SK-N-SH treated with all-trans-retinoic acid at 6 μM for 48 hours (cell line): ENCODE measurements at regions not wholly inside any gene's neighbourhood (a gene's known extent, or its start where the extent isn't known, plus 50 kb on each side); places are given as distances from the start of the nearest gene placed in this dataset.

Experiments used
- ATAC-seq: fragments of 200-7000 bp; cut with Tn5 transposase; 3 replicates; pipeline ENCODE4 v1.9.1; 2020; ENCODE audit warnings: mild to moderate bottlenecking, moderate library complexity
- ARNTL ChIP-seq: fragments of 450-650 bp; formaldehyde crosslinking; IDR thresholded peaks from 2 replicates; pipeline ENCODE4 v1.5.0; 2020; ENCODE audit warnings: low read depth, mild to moderate bottlenecking, moderate library complexity, borderline replicate concordance
- BACH2 ChIP-seq: fragments of 250-450 bp; sonication (Bioruptor Pico); IDR thresholded peaks from 2 replicates; pipeline ENCODE4 v1.9.0; 2021; ENCODE audit warnings: mild to moderate bottlenecking, borderline replicate concordance
- CSDC2 ChIP-seq: fragments of 250-450 bp; sonication (Bioruptor Pico); IDR thresholded peaks from 2 replicates; pipeline ENCODE4 v1.5.0; 2020; ENCODE audit warnings: mild to moderate bottlenecking, moderate library complexity
- ESRRG ChIP-seq: fragments of 250-450 bp; sonication (Bioruptor Pico); IDR thresholded peaks from 2 replicates; pipeline ENCODE4 v1.6.1; 2021; ENCODE audit warnings: mild to moderate bottlenecking
- GLIS3 ChIP-seq: fragments of 250-450 bp; sonication (Bioruptor Pico); IDR thresholded peaks from 2 replicates; pipeline ENCODE4 v1.5.0; 2020; ENCODE audit warnings: mild to moderate bottlenecking, moderate library complexity
- ISL1 ChIP-seq: fragments of 250-450 bp; sonication (Bioruptor Pico); IDR thresholded peaks from 2 replicates; pipeline ENCODE4 v2.1.2; 2022; ENCODE audit warnings: mild to moderate bottlenecking, moderate library complexity
- OSR1 ChIP-seq: fragments of 250-450 bp; sonication (Bioruptor Pico); IDR thresholded peaks from 2 replicates; pipeline ENCODE4 v1.8.0; 2022; ENCODE audit warnings: moderate library complexity, mild to moderate bottlenecking, inconsistent platforms
- PPARA ChIP-seq: fragments of 250-450 bp; sonication (Bioruptor Pico); IDR thresholded peaks from 2 replicates; pipeline ENCODE4 v1.5.0; 2020; ENCODE audit warnings: mild to moderate bottlenecking, borderline replicate concordance
- RARB ChIP-seq: fragments of 250-450 bp; sonication (Bioruptor Pico); IDR thresholded peaks from 2 replicates; pipeline ENCODE4 v1.8.0; 2021; ENCODE audit warnings: mild to moderate bottlenecking, moderate library complexity
- SNAI2 ChIP-seq: fragments of 250-450 bp; sonication (Bioruptor Pico); IDR thresholded peaks from 2 replicates; pipeline ENCODE4 v1.5.0; 2020; ENCODE audit warnings: mild to moderate bottlenecking, moderate library complexity
- TCF4 ChIP-seq: fragments of 250-450 bp; sonication (Bioruptor Pico); IDR thresholded peaks from 2 replicates; pipeline ENCODE4 v1.8.0; 2021; ENCODE audit warnings: mild to moderate bottlenecking, moderate library complexity, borderline replicate concordance
- TOX ChIP-seq: fragments of 250-450 bp; sonication (Bioruptor Pico); IDR thresholded peaks from 2 replicates; pipeline ENCODE4 v1.8.0; 2021; ENCODE audit warnings: mild to moderate bottlenecking, moderate library complexity, borderline replicate concordance
- ZC3H10 ChIP-seq: fragments of 250-450 bp; sonication (Bioruptor Pico); IDR thresholded peaks from 2 replicates; pipeline ENCODE4 v1.5.1; 2021; ENCODE audit warnings: mild to moderate bottlenecking, moderate library complexity
- ZFP3 ChIP-seq: fragments of 250-450 bp; sonication (Bioruptor Pico); IDR thresholded peaks from 2 replicates; pipeline ENCODE4 v1.5.0; 2020; ENCODE audit warnings: mild to moderate bottlenecking, moderate library complexity
- ZFP30 ChIP-seq: fragments of 450-650 bp; formaldehyde crosslinking; IDR thresholded peaks from 2 replicates; pipeline ENCODE4 v1.5.0; 2022; ENCODE audit warnings: mild to moderate bottlenecking, moderate library complexity
- ZNF70 ChIP-seq: fragments of 450-650 bp; formaldehyde crosslinking; IDR thresholded peaks from 2 replicates; pipeline ENCODE4 v1.5.0; 2020; ENCODE audit warnings: mild to moderate bottlenecking, moderate library complexity
- ZNF8 ChIP-seq: fragments of 450-650 bp; formaldehyde crosslinking; IDR thresholded peaks from 2 replicates; pipeline ENCODE4 v1.5.0; 2020; ENCODE audit warnings: mild to moderate bottlenecking, moderate library complexity
- TF ChIP-seq, protein P1 (sequence below): fragments of 250-450 bp; sonication (Bioruptor Pico); IDR thresholded peaks from 2 replicates; pipeline ENCODE4 v1.5.1; 2020; ENCODE audit warnings: low read depth, mild to moderate bottlenecking, moderate library complexity
- TF ChIP-seq, protein P2 (sequence below): fragments of 250-450 bp; sonication (Bioruptor Pico); IDR thresholded peaks from 2 replicates; pipeline ENCODE4 v1.8.0; 2021; ENCODE audit warnings: low read depth, mild to moderate bottlenecking, moderate library complexity, borderline replicate concordance
- TF ChIP-seq, protein P3 (sequence below): fragments of 250-450 bp; sonication (Bioruptor Pico); IDR thresholded peaks from 2 replicates; pipeline ENCODE4 v1.8.0; 2020; ENCODE audit warnings: mild to moderate bottlenecking, moderate library complexity, borderline replicate concordance
- TF ChIP-seq, protein P4 (sequence below): fragments of 250-450 bp; sonication (Bioruptor Pico); IDR thresholded peaks from 2 replicates; pipeline ENCODE4 v1.5.0; 2020; ENCODE audit warnings: mild to moderate bottlenecking, moderate library complexity
- TF ChIP-seq, protein P5 (sequence below): fragments of 250-450 bp; sonication (Bioruptor Pico); IDR thresholded peaks from 2 replicates; pipeline ENCODE4 v1.5.1; 2021; ENCODE audit warnings: mild to moderate bottlenecking, moderate library complexity

DNA sequence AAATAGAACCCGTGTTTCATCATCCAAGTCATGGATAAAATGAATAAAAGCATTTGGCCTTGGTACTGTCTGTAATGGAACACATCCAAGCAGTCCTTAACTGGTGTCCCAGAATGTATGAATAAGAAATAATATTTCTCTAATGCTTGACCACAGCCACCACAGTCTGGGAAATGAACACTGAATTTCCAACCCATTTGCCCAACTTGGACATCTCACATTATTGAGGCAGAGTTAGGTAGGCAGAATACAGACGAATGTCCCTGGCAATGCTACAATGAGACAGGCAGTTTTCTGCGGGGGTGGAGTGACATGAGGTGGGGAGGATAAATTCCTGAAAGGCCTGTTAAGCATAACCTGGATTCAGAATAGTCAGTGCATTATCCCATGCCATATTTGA lies 245.7 kb downstream of the ZIC1 start:
- no peak for ATAC-seq
- TF ChIP-seq ZFP3 (CRISPR knock-in tag) (no peak), ZNF8 (no peak), BACH2 (CRISPR knock-in tag) (no peak)

DNA sequence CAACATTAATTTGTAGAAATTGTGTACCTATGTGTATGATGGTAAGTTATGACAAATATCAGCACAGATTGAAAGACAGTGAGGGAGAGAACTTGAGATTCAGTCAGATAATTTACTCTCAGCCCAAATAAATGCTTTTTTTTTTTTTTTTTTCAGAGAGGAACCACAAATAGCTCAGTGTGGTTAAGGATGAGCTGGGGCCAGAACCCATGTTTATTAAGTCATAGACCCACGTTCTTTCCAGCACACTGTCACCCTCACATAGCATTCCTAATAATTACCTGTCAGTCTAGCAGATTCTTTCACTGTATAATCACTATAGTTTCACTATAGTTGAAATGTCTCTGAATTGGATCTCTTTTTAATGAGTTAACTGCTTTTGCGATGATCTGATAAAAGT lies 246.1 kb downstream of the ZIC1 start:
- no peak for ATAC-seq
- TF ChIP-seq, protein P1, sequence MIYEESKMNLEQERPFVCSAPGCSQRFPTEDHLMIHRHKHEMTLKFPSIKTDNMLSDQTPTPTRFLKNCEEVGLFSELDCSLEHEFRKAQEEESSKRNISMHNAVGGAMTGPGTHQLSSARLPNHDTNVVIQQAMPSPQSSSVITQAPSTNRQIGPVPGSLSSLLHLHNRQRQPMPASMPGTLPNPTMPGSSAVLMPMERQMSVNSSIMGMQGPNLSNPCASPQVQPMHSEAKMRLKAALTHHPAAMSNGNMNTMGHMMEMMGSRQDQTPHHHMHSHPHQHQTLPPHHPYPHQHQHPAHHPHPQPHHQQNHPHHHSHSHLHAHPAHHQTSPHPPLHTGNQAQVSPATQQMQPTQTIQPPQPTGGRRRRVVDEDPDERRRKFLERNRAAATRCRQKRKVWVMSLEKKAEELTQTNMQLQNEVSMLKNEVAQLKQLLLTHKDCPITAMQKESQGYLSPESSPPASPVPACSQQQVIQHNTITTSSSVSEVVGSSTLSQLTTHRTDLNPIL (CRISPR knock-in tag): no peak
- no peak for TF ChIP-seq ZC3H10 (CRISPR knock-in tag)
- TF ChIP-seq GLIS3 (CRISPR knock-in tag): no peak
- TF ChIP-seq CSDC2 (CRISPR knock-in tag): no peak
- no peak for TF ChIP-seq RARB (CRISPR knock-in tag)
- no peak for TF ChIP-seq TCF4 (CRISPR knock-in tag)
- TF ChIP-seq, protein P2, sequence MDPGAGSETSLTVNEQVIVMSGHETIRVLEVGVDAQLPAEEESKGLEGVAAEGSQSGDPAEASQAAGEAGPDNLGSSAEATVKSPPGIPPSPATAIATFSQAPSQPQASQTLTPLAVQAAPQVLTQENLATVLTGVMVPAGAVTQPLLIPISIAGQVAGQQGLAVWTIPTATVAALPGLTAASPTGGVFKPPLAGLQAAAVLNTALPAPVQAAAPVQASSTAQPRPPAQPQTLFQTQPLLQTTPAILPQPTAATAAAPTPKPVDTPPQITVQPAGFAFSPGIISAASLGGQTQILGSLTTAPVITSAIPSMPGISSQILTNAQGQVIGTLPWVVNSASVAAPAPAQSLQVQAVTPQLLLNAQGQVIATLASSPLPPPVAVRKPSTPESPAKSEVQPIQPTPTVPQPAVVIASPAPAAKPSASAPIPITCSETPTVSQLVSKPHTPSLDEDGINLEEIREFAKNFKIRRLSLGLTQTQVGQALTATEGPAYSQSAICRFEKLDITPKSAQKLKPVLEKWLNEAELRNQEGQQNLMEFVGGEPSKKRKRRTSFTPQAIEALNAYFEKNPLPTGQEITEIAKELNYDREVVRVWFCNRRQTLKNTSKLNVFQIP: no peak
- TF ChIP-seq BACH2 (CRISPR knock-in tag): no peak
- TF ChIP-seq, protein P3, sequence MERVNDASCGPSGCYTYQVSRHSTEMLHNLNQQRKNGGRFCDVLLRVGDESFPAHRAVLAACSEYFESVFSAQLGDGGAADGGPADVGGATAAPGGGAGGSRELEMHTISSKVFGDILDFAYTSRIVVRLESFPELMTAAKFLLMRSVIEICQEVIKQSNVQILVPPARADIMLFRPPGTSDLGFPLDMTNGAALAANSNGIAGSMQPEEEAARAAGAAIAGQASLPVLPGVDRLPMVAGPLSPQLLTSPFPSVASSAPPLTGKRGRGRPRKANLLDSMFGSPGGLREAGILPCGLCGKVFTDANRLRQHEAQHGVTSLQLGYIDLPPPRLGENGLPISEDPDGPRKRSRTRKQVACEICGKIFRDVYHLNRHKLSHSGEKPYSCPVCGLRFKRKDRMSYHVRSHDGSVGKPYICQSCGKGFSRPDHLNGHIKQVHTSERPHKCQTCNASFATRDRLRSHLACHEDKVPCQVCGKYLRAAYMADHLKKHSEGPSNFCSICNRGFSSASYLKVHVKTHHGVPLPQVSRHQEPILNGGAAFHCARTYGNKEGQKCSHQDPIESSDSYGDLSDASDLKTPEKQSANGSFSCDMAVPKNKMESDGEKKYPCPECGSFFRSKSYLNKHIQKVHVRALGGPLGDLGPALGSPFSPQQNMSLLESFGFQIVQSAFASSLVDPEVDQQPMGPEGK (CRISPR knock-in tag): no peak
- TF ChIP-seq ISL1 (CRISPR knock-in tag): no peak
- TF ChIP-seq ZNF70 (CRISPR knock-in tag): no peak
- TF ChIP-seq ESRRG (CRISPR knock-in tag): no peak
- no peak for TF ChIP-seq PPARA (CRISPR knock-in tag)
- no peak for TF ChIP-seq OSR1 (CRISPR knock-in tag)
- no peak for TF ChIP-seq SNAI2 (CRISPR knock-in tag)

DNA sequence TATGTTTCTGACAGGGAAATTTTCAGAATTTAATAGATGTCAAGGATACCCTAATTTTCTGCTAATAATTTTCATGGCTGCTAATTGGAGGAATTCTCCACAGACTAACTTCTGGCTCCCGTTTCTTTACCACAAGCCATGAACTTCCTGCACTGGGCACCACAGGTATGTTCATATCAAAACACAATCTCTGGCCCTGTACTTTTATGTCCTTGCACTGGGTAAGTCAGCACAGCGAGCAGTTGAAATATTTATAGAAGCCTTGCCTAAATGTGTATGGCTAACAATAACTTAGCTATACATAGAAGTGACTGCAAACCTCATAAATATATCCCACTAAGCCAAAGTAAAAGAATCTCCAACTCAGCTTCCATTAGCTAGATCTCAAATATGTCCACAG lies 246.9 kb downstream of the ZIC1 start:
- no peak for TF ChIP-seq ZNF70 (CRISPR knock-in tag)
- TF ChIP-seq, protein P4, sequence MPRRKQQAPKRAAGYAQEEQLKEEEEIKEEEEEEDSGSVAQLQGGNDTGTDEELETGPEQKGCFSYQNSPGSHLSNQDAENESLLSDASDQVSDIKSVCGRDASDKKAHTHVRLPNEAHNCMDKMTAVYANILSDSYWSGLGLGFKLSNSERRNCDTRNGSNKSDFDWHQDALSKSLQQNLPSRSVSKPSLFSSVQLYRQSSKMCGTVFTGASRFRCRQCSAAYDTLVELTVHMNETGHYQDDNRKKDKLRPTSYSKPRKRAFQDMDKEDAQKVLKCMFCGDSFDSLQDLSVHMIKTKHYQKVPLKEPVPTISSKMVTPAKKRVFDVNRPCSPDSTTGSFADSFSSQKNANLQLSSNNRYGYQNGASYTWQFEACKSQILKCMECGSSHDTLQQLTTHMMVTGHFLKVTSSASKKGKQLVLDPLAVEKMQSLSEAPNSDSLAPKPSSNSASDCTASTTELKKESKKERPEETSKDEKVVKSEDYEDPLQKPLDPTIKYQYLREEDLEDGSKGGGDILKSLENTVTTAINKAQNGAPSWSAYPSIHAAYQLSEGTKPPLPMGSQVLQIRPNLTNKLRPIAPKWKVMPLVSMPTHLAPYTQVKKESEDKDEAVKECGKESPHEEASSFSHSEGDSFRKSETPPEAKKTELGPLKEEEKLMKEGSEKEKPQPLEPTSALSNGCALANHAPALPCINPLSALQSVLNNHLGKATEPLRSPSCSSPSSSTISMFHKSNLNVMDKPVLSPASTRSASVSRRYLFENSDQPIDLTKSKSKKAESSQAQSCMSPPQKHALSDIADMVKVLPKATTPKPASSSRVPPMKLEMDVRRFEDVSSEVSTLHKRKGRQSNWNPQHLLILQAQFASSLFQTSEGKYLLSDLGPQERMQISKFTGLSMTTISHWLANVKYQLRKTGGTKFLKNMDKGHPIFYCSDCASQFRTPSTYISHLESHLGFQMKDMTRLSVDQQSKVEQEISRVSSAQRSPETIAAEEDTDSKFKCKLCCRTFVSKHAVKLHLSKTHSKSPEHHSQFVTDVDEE: no peak
- no peak for TF ChIP-seq TOX
- TF ChIP-seq ZFP30 (CRISPR knock-in tag): no peak
- no peak for TF ChIP-seq ZFP3 (CRISPR knock-in tag)
- TF ChIP-seq, protein P3 (CRISPR knock-in tag): no peak
- TF ChIP-seq, protein P5, sequence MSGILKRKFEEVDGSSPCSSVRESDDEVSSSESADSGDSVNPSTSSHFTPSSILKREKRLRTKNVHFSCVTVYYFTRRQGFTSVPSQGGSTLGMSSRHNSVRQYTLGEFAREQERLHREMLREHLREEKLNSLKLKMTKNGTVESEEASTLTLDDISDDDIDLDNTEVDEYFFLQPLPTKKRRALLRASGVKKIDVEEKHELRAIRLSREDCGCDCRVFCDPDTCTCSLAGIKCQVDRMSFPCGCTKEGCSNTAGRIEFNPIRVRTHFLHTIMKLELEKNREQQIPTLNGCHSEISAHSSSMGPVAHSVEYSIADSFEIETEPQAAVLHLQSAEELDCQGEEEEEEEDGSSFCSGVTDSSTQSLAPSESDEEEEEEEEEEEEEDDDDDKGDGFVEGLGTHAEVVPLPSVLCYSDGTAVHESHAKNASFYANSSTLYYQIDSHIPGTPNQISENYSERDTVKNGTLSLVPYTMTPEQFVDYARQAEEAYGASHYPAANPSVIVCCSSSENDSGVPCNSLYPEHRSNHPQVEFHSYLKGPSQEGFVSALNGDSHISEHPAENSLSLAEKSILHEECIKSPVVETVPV (CRISPR knock-in tag): no peak
- TF ChIP-seq, protein P2: no peak
- TF ChIP-seq PPARA (CRISPR knock-in tag): no peak
- no peak for TF ChIP-seq ZNF8
- no peak for TF ChIP-seq ZC3H10 (CRISPR knock-in tag)
- no peak for TF ChIP-seq RARB (CRISPR knock-in tag)
- TF ChIP-seq SNAI2 (CRISPR knock-in tag): no peak
- TF ChIP-seq GLIS3 (CRISPR knock-in tag): no peak
- no peak for TF ChIP-seq ARNTL (CRISPR knock-in tag)
- no peak for TF ChIP-seq TCF4 (CRISPR knock-in tag)
- TF ChIP-seq CSDC2 (CRISPR knock-in tag): no peak
- ATAC-seq: no peak
